HepG2 (cell line): ENCODE measurements at regions not wholly inside any gene's neighbourhood (a gene's known extent, or its start where the extent isn't known, plus 50 kb on each side); places are given as distances from the start of the nearest gene placed in this dataset.
"Not testable (repeated sequence)": the region's sequence is repeated elsewhere in the genome, so short reads cannot be mapped to it uniquely, and the experiment has no call there.

Source experiments
- ATAC-seq: fragments of 200-7000 bp; cut with Tn5 transposase; 3 replicates; pipeline ENCODE4 v1.9.1; 2020; ENCODE audit warnings: mild to moderate bottlenecking, moderate library complexity
- BruUV-seq: library from RNA; stranded (reverse); fragments of 400-500 nt; replicated peaks from 2 replicates; lab custom pipeline; 2021; lab: Mats Ljungman, UMichigan
- CTCF ChIA-PET: fragments of 300-600 bp; formaldehyde crosslinking; extraction: SDS; loops from one replicate; lab custom pipeline; 2021; ENCODE audit warnings: low total read pairs, inconsistent platforms, low intra/inter-chr PET ratio; lab: Yijun Ruan, JAX
- POLR2A ChIA-PET: fragments of 350-600 bp; sonication (Branson Sonifier 250); formaldehyde crosslinking; loops from one replicate; lab custom pipeline; 2020; ENCODE audit warnings: antibody characterized with exemption, inconsistent platforms; lab: Yijun Ruan, JAX
- DNase-seq: peaks from one replicate; pipeline ENCODE4 v3.0.0-alpha.2; 2015; ENCODE audit warnings: low spot score
- FAIRE-seq: peaks from 3 replicates; lab custom pipeline; 2011; peaks lifted over from hg19 to GRCh38; lab: Jason Lieb, UNC
- H2AFZ ChIP-seq: one replicate; pipeline ENCODE4 v1.6.1; 2011; ENCODE audit warnings: low read length, inconsistent platforms
- H3K27ac ChIP-seq: fragments of 300-600 bp; 3 replicates; pipeline ENCODE4 v1.8.0; 2011; ENCODE audit warnings: mixed run types, mild to moderate bottlenecking, mixed read lengths, low read length, inconsistent platforms; ENCODE audit not compliant: insufficient read depth; ENCODE audit errors: extremely low read length
- H3K27me3 ChIP-seq, 2 experiments: fragments of 200-600 bp in 1 of 2; 2 replicates in 1 of 2; 3 replicates in 1 of 2; pipeline versions ENCODE4 v1.6.0 to v1.8.0; 2011; ENCODE audit warnings: low read length in 2 of 2, mild to moderate bottlenecking in 2 of 2, moderate library complexity in 2 of 2, inconsistent platforms in 1 of 2; ENCODE audit not compliant: insufficient read depth in 2 of 2, control insufficient read depth in 1 of 2
- H3K36me3 ChIP-seq, 2 experiments: fragments of 200-600 bp in 1 of 2; replicated peaks in 1 of 2; 2 replicates in 1 of 2; 3 replicates in 1 of 2; pipeline versions ENCODE4 v1.5.1 to v1.8.0; 2011; ENCODE audit warnings: low read length in 2 of 2, inconsistent platforms in 1 of 2; ENCODE audit not compliant: insufficient read depth in 2 of 2, control insufficient read depth in 1 of 2
- H3K4me1 ChIP-seq: 2 replicates; pipeline ENCODE4 v1.5.1; 2012; ENCODE audit warnings: low read length, inconsistent platforms; ENCODE audit not compliant: insufficient read depth
- H3K4me2 ChIP-seq: 2 replicates; pipeline ENCODE4 v1.6.0; 2011; ENCODE audit warnings: low read depth, low read length, inconsistent platforms
- H3K4me3 ChIP-seq, 3 experiments: fragments of 200-600 bp in 1 of 3; sonication (generic), shearing (Covaris generic) in 1 of 3; replicated peaks in 1 of 3; 2 replicates each; pipeline ENCODE4 v1.5.1; 2011 to 2016; ENCODE audit warnings: low read length in 3 of 3, inconsistent platforms in 2 of 3, low read depth in 2 of 3, mild to moderate bottlenecking in 2 of 3, control low read depth in 1 of 3, mixed read lengths in 1 of 3; ENCODE audit not compliant: insufficient read depth in 1 of 3
- H3K79me2 ChIP-seq: one replicate; pipeline ENCODE4 v1.6.1; 2011; ENCODE audit warnings: low read length, inconsistent platforms; ENCODE audit not compliant: insufficient read depth
- H3K9ac ChIP-seq: 2 replicates; pipeline ENCODE4 v1.6.0; 2011; ENCODE audit warnings: mild to moderate bottlenecking, low read depth, low read length, inconsistent platforms; ENCODE audit not compliant: insufficient read depth
- H3K9me3 ChIP-seq: 2 replicates; pipeline ENCODE4 v1.5.1; 2012; ENCODE audit warnings: mild to moderate bottlenecking, low read length
- H4K20me1 ChIP-seq: 2 replicates; pipeline ENCODE4 v1.6.0; 2011; ENCODE audit warnings: inconsistent platforms, mild to moderate bottlenecking, low read length, moderate library complexity; ENCODE audit not compliant: insufficient read depth
- ARID4A ChIP-seq: sonication (generic); formaldehyde crosslinking; IDR thresholded peaks from 2 replicates; pipeline ENCODE4 v1.5.0; 2020; ENCODE audit warnings: mild to moderate bottlenecking, missing genetic modification reagents, borderline replicate concordance
- CBX5 ChIP-seq: sonication (generic); formaldehyde crosslinking; IDR thresholded peaks from 2 replicates; pipeline ENCODE4 v1.4.0; 2020; ENCODE audit warnings: missing genetic modification reagents, borderline replicate concordance
- CHD4 ChIP-seq: fragments of 200-600 bp; sonication (generic); IDR thresholded peaks from 2 replicates; pipeline ENCODE4 v1.7.0; 2017; ENCODE audit warnings: mild to moderate bottlenecking, low read length, borderline replicate concordance
- KAT2B ChIP-seq: fragments of 150-350 bp; IDR thresholded peaks from 2 replicates; pipeline ENCODE4 v1.6.1; 2014; ENCODE audit warnings: low read depth, low read length, borderline replicate concordance
- PAWR ChIP-seq: sonication (generic); formaldehyde crosslinking; IDR thresholded peaks from 2 replicates; pipeline ENCODE4 v1.4.0; 2020; ENCODE audit warnings: missing genetic modification reagents, mild to moderate bottlenecking, borderline replicate concordance
- PAXIP1 ChIP-seq: sonication (generic); formaldehyde crosslinking; conservative IDR thresholded peaks from 2 replicates; pipeline ENCODE4 v1.4.0; 2020; ENCODE audit warnings: mild to moderate bottlenecking, missing genetic modification reagents, moderate library complexity
- RFX3 ChIP-seq: IDR thresholded peaks from 2 replicates; pipeline ENCODE4 v1.6.1; 2016; ENCODE audit warnings: missing biosample characterization, missing genetic modification reagents
- TRIM24 ChIP-seq: sonication (generic); formaldehyde crosslinking; IDR thresholded peaks from 2 replicates; pipeline ENCODE4 v1.8.0; 2022; ENCODE audit warnings: mild to moderate bottlenecking, missing genetic modification reagents
- XBP1 ChIP-seq: sonication (generic); formaldehyde crosslinking; IDR thresholded peaks from 2 replicates; pipeline ENCODE4 v1.5.0; 2020; ENCODE audit warnings: missing genetic modification reagents
- ZNF160 ChIP-seq: sonication (generic); formaldehyde crosslinking; IDR thresholded peaks from 2 replicates; pipeline ENCODE4 v1.8.0; 2022; ENCODE audit warnings: mild to moderate bottlenecking, inconsistent platforms, missing genetic modification reagents
- ZNF235 ChIP-seq: sonication (generic); formaldehyde crosslinking; IDR thresholded peaks from 2 replicates; pipeline ENCODE4 v1.8.1; 2023; ENCODE audit warnings: mild to moderate bottlenecking, missing genetic modification reagents, borderline replicate concordance
- WGBS: methylation state at CpG from one replicate; pipeline ENCODE4 v1.1.6; 2017; ENCODE audit warnings: low lambda C conversion rate; 5-methylcytosine and 5-hydroxymethylcytosine counted together
- in situ Hi-C: cut with HindIII; loops from 2 replicates; pipeline ENCODE4 v1.10.0; 2017; ENCODE audit warnings: low pct_unique_long_range_greater_than_20kb; ENCODE audit not compliant: extremely low pct_ligation_motif_present
- intact Hi-C: fragments of 100-400 bp; cut with micrococcal nuclease; formaldehyde crosslinking; loops from one replicate; pipeline ENCODE4 v1.10.0; 2022; ENCODE audit not compliant: unreplicated experiment
- TF ChIP-seq, protein P1 (sequence below): sonication (generic); formaldehyde crosslinking; IDR thresholded peaks from 2 replicates; pipeline ENCODE4 v1.8.1; 2023; ENCODE audit warnings: mild to moderate bottlenecking, missing genetic modification reagents, borderline replicate concordance

DNA sequence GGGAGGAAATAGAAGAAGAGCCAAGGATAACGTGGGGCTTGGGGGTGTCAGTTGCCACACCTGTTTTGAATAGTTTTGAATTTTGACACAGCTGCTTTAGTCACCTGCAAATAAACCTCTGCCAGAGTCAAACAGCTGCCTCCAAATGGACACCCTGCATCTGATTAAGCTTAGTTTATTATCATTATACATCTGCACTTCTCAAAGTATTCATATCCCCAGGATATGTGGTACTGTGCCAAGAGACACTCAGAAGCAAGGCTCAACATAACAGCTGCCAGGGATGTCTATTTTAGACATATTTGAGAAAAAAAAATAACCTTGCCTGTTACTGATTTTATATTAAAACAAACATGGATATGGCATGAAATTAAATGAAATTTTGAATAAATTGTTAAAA lies 122.5 kb upstream of the WDR75 start:
- Histone ChIP-seq H3K4me1 (no peaks in the 10 kb centered on the region), H3K79me2 (no peaks in the 10 kb centered on the region), H3K4me2 (no peak overlapping the region), H3K27ac (no peak overlapping the region), H4K20me1 (no peaks in the 10 kb centered on the region), H3K4me3 (no peak overlapping the region), H3K9ac (no peak overlapping the region), H3K27me3 (no peaks in the 10 kb centered on the region), H3K36me3 (no peaks in the 10 kb centered on the region), H2AFZ (no peak overlapping the region), H3K9me3 (no peaks in the 10 kb centered on the region)
- in situ Hi-C loops (no loop called here), intact Hi-C loops (no loop called here)
- ChIA-PET CTCF (no interaction called here), POLR2A (no interaction called here)
- FAIRE-seq (no peak), DNase-seq (no peak), ATAC-seq (no peak)
- BruUV-seq = no TSS peak
- no peak for TF ChIP-seq TRIM24 (CRISPR knock-in tag)
- no peak for TF ChIP-seq KAT2B
- no peak for TF ChIP-seq ZNF235
- no peak for TF ChIP-seq ARID4A (CRISPR knock-in tag)
- no peak for TF ChIP-seq CHD4
- TF ChIP-seq PAXIP1 (CRISPR knock-in tag) = no peak
- TF ChIP-seq, protein P1, sequence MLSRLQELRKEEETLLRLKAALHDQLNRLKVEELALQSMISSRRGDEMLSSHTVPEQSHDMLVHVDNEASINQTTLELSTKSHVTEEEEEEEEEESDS (CRISPR knock-in tag) = no peak
- TF ChIP-seq PAWR (CRISPR knock-in tag) = no peak
- TF ChIP-seq RFX3 (CRISPR knock-in tag) = no peak
- no peak for TF ChIP-seq ZNF160
- no peak for TF ChIP-seq XBP1 (CRISPR knock-in tag)
- TF ChIP-seq CBX5 = no peak
- WGBS = 0% methylated on average over 1 of the region's 1 CpG

- H3K36me3 ChIP-seq, POLR2A ChIA-PET, H3K27ac ChIP-seq, intact Hi-C loops, H3K9me3 ChIP-seq, H4K20me1 ChIP-seq, H3K9ac ChIP-seq, DNase-seq, in situ Hi-C loops, BruUV-seq, FAIRE-seq, CTCF ChIA-PET, H3K27me3 ChIP-seq, H3K4me2 ChIP-seq, H3K4me1 ChIP-seq, ATAC-seq, H3K79me2 ChIP-seq, H2AFZ ChIP-seq, H3K4me3 ChIP-seq: not testable (repeated sequence)
- 45% methylated on average over 10 of the region's 11 CpGs for WGBS
These were observed 121.8 kb upstream of the WDR75 start for GRCh38 chr2:189319424-189319823.
